K562 (cell line): ENCODE measurements at regions not wholly inside any gene's neighbourhood (a gene's known extent, or its start where the extent isn't known, plus 50 kb on each side); places are given as distances from the start of the nearest gene placed in this dataset.

Source experiments
- ATAC-seq: fragments of 200-7000 bp; cut with Tn5 transposase; 3 replicates; pipeline ENCODE4 v1.9.1; 2020; ENCODE audit warnings: moderate library complexity
- BruUV-seq: library from RNA; stranded (reverse); fragments of 400-500 nt; replicated peaks from 2 replicates; lab custom pipeline; 2021; lab: Mats Ljungman, UMichigan
- CTCF ChIA-PET: fragments of 300-600 bp; formaldehyde crosslinking; extraction: SDS; loops from one replicate; lab custom pipeline; 2021; ENCODE audit warnings: low intra/inter-chr PET ratio; lab: Yijun Ruan, JAX
- POLR2A ChIA-PET: fragments of 300-600, 350-650 bp; sonication (Branson Sonifier 250); formaldehyde crosslinking; extraction: SDS; loops from one replicate; lab custom pipeline; 2021; ENCODE audit warnings: antibody characterized with exemption, inconsistent platforms; lab: Yijun Ruan, JAX
- DNase-seq, 4 experiments: peaks; one replicate each; pipeline versions ENCODE4 v3.0.0 to v3.0.0-alpha.2; 2011 to 2018; ENCODE audit warnings: low spot score in 3 of 4, mixed read lengths in 3 of 4; ENCODE audit errors: extremely low read depth in 1 of 4
- FAIRE-seq: peaks from 2 replicates; lab custom pipeline; 2011; peaks lifted over from hg19 to GRCh38; lab: Jason Lieb, UNC
- H2AFZ ChIP-seq: 2 replicates; pipeline ENCODE4 v1.6.0; 2011; ENCODE audit warnings: low read depth, low read length, control low read depth, inconsistent platforms
- H3K27ac ChIP-seq: fragments of 200-600 bp; 3 replicates; pipeline ENCODE4 v1.8.0; 2011; ENCODE audit warnings: low read depth, mild to moderate bottlenecking, control low read depth, inconsistent platforms, low read length, moderate library complexity, mixed read lengths; ENCODE audit errors: extremely low read depth
- H3K27me3 ChIP-seq, 2 experiments: fragments of 300-600 bp in 1 of 2; 2 replicates in 1 of 2; 3 replicates in 1 of 2; pipeline versions ENCODE4 v1.6.0 to v1.8.0; 2011; ENCODE audit warnings: inconsistent platforms in 2 of 2, low read length in 2 of 2, mild to moderate bottlenecking in 1 of 2, mixed read lengths in 1 of 2, moderate library complexity in 1 of 2; ENCODE audit not compliant: control insufficient read depth in 2 of 2, insufficient read depth in 2 of 2
- H3K36me3 ChIP-seq: fragments of 300-600 bp; 3 replicates; pipeline ENCODE4 v1.8.0; 2011; ENCODE audit warnings: mild to moderate bottlenecking, low read length, inconsistent platforms; ENCODE audit not compliant: control insufficient read depth, insufficient read depth
- H3K4me1 ChIP-seq, 2 experiments: fragments of 200-600 bp in 1 of 2; replicated peaks in 1 of 2; 2 replicates in 1 of 2; 3 replicates in 1 of 2; pipeline versions ENCODE4 v1.5.1 to v1.8.0; 2011; ENCODE audit warnings: inconsistent platforms in 2 of 2, low read length in 2 of 2, mild to moderate bottlenecking in 1 of 2, mixed read lengths in 1 of 2, moderate library complexity in 1 of 2; ENCODE audit not compliant: control insufficient read depth in 2 of 2, insufficient read depth in 2 of 2
- H3K4me2 ChIP-seq: 2 replicates; pipeline ENCODE4 v1.6.1; 2011; ENCODE audit warnings: low read length, control low read depth, inconsistent platforms, mixed read lengths; ENCODE audit not compliant: insufficient read depth
- H3K4me3 ChIP-seq: fragments of 200-600 bp; sonication (generic), shearing (Covaris generic); 2 replicates; pipeline ENCODE4 v1.5.1; 2016; ENCODE audit warnings: control low read depth, inconsistent platforms
- H3K79me2 ChIP-seq: fragments of 200-600 bp; 3 replicates; pipeline ENCODE4 v1.8.0; 2011; ENCODE audit warnings: low read length, inconsistent platforms; ENCODE audit not compliant: control insufficient read depth, insufficient read depth
- H3K9ac ChIP-seq, 2 experiments: 2 replicates each; pipeline versions ENCODE4 v1.6.0 to v1.6.1; 2011; ENCODE audit warnings: low read depth in 2 of 2, low read length in 2 of 2, control low read depth in 1 of 2, inconsistent platforms in 1 of 2, mild to moderate bottlenecking in 1 of 2, mixed read lengths in 1 of 2; ENCODE audit not compliant: insufficient read depth in 1 of 2
- H3K9me1 ChIP-seq: one replicate; pipeline ENCODE4 v1.6.0; 2011; ENCODE audit warnings: inconsistent platforms, mild to moderate bottlenecking, low read length, moderate library complexity; ENCODE audit not compliant: control insufficient read depth, insufficient read depth
- H3K9me3 ChIP-seq: replicated peaks from 2 replicates; pipeline ENCODE4 v1.5.1; 2011; ENCODE audit warnings: low read depth, low read length, inconsistent platforms; ENCODE audit not compliant: control insufficient read depth, insufficient read depth
- H4K20me1 ChIP-seq: replicated peaks from 2 replicates; pipeline ENCODE4 v1.6.1; 2011; ENCODE audit warnings: low read length, inconsistent platforms, mixed read lengths; ENCODE audit not compliant: control insufficient read depth, insufficient read depth
- ADNP ChIP-seq: fragments of 200-800 bp; sonication (Bioruptor generic); IDR thresholded peaks from 2 replicates; pipeline ENCODE4 v1.6.1; 2016; ENCODE audit warnings: missing genetic modification characterization, missing compliant biosample characterization
- ATF1 ChIP-seq, 2 experiments: fragments of 450-650 bp in 1 of 2; IDR thresholded peaks; 2 replicates each; pipeline ENCODE4 v1.6.1; 2016; ENCODE audit warnings: missing compliant biosample characterization in 1 of 2, missing genetic modification characterization in 1 of 2
- BRF1 ChIP-seq: IDR thresholded peaks from 3 replicates; pipeline ENCODE4 v1.6.1; 2011; ENCODE audit warnings: borderline replicate concordance, mild to moderate bottlenecking; ENCODE audit not compliant: insufficient read length; ENCODE audit errors: extremely low read depth
- CC2D1A ChIP-seq: fragments of 450-650 bp; IDR thresholded peaks from 2 replicates; pipeline ENCODE4 v1.6.1; 2017; ENCODE audit warnings: mild to moderate bottlenecking
- GATAD2A ChIP-seq: fragments of 450-650 bp; IDR thresholded peaks from 2 replicates; pipeline ENCODE4 v1.6.1; 2017
- HMG20A ChIP-seq: fragments of 450-650 bp; formaldehyde crosslinking; conservative IDR thresholded peaks from 2 replicates; pipeline ENCODE4 v1.4.0; 2020; ENCODE audit warnings: mild to moderate bottlenecking, mixed read lengths
- HOXB6 ChIP-seq: fragments of 250-450 bp; sonication (Bioruptor Pico); IDR thresholded peaks from 2 replicates; pipeline ENCODE4 v1.5.1; 2022; ENCODE audit warnings: mild to moderate bottlenecking, borderline replicate concordance
- NR2C1 ChIP-seq, 2 experiments: fragments of 450-650 bp; IDR thresholded peaks; 2 replicates each; pipeline ENCODE4 v1.6.1; 2017; ENCODE audit warnings: mild to moderate bottlenecking in 2 of 2, antibody characterized with exemption in 1 of 2, inconsistent platforms in 1 of 2, missing compliant biosample characterization in 1 of 2, missing genetic modification characterization in 1 of 2
- NUFIP1 ChIP-seq: fragments of 450-650 bp; IDR thresholded peaks from 2 replicates; pipeline ENCODE4 v1.6.1; 2018; ENCODE audit not compliant: partially characterized antibody
- POLR3A ChIP-seq: IDR thresholded peaks from 2 replicates; pipeline ENCODE4 v1.6.1; 2011; ENCODE audit warnings: borderline replicate concordance, mild to moderate bottlenecking, moderate library complexity; ENCODE audit not compliant: insufficient read length, insufficient read depth; ENCODE audit errors: extremely low read depth
- RAD51 ChIP-seq: fragments of 450-650 bp; IDR thresholded peaks from 2 replicates; pipeline ENCODE4 v1.7.1; 2016; ENCODE audit warnings: low read depth, mild to moderate bottlenecking, borderline replicate concordance
- RUNX1 ChIP-seq: sonication (generic); IDR thresholded peaks from 2 replicates; pipeline ENCODE4 v1.6.1; 2016; ENCODE audit warnings: antibody characterized with exemption, low read depth
- SMAD1 ChIP-seq: fragments of 150-350 bp; IDR thresholded peaks from 2 replicates; pipeline ENCODE4 v1.6.1; 2014; ENCODE audit warnings: low read length, low read depth; ENCODE audit not compliant: partially characterized antibody
- SMC3 ChIP-seq: conservative IDR thresholded peaks from 2 replicates; pipeline ENCODE4 v1.6.1; 2011; ENCODE audit warnings: low read depth, low read length, improper control_type of control experiment; ENCODE audit not compliant: insufficient read depth
- TAF9B ChIP-seq: fragments of 450-650 bp; IDR thresholded peaks from 2 replicates; pipeline ENCODE4 v1.6.1; 2018; ENCODE audit warnings: mild to moderate bottlenecking; ENCODE audit not compliant: partially characterized antibody
- TSC22D4 ChIP-seq: fragments of 450-650 bp; IDR thresholded peaks from 2 replicates; pipeline ENCODE4 v1.6.1; 2016; ENCODE audit warnings: missing genetic modification characterization, missing biosample characterization, control low read depth
- ZC3H4 ChIP-seq: sonication (generic); formaldehyde crosslinking; IDR thresholded peaks from 2 replicates; pipeline ENCODE4 v1.9.0; 2021; ENCODE audit warnings: missing genetic modification reagents, borderline replicate concordance
- ZNF232 ChIP-seq: sonication (generic); formaldehyde crosslinking; IDR thresholded peaks from 2 replicates; pipeline ENCODE4 v1.8.0; 2022; ENCODE audit warnings: mild to moderate bottlenecking, missing genetic modification reagents
- ZNF76 ChIP-seq: fragments of 250-450 bp; sonication (Bioruptor Pico); IDR thresholded peaks from 2 replicates; pipeline ENCODE4 v1.4.0; 2020; ENCODE audit warnings: mild to moderate bottlenecking, moderate library complexity, borderline replicate concordance
- WGBS: fragments of 100-300 bp; shearing (Covaris generic); methylation state at CpG from one replicate; pipeline ENCODE4 v1.1.6; 2016; ENCODE audit warnings: low coverage, mixed read lengths; ENCODE audit not compliant: insufficient coverage; ENCODE audit errors: missing lambda C conversion rate; 5-methylcytosine and 5-hydroxymethylcytosine counted together
- in situ Hi-C: fragments of 300-500 bp; cut with MboI; formaldehyde crosslinking; loops from 4 replicates; pipeline ENCODE4 v1.15.0; 2018; ENCODE audit warnings: inconsistent platforms, mixed read lengths
- intact Hi-C: fragments of 100-400 bp; cut with micrococcal nuclease; formaldehyde crosslinking; loops from 2 replicates; pipeline ENCODE4 v1.14.2; 2022

DNA sequence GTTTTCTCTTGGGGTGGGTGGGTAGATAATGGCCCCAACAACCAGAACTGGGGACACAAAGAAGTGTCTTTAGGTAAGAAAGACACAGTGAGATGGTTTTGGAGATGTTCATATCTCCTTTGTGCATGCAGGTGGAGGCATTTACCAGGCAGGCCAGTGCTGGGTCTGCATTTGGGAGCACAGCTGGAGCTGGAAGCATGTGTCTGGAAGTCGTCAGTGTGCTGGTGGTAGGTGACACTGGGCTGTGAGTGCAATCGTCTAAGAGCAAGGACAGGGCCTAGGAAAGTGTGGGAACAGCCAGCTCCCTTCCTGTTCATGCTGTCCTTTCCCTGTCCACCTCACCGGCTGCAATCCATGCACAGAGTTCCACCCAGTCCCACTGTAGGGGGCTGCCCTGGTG lies 88.3 kb upstream of the ZNF32 start (continued):
- TF ChIP-seq POLR3A (no peak), HMG20A (no peak), GATAD2A (no peak), RAD51 (no peak), SMC3 (no peak), TAF9B (no peak), TSC22D4 (tag) (no peak)

DNA sequence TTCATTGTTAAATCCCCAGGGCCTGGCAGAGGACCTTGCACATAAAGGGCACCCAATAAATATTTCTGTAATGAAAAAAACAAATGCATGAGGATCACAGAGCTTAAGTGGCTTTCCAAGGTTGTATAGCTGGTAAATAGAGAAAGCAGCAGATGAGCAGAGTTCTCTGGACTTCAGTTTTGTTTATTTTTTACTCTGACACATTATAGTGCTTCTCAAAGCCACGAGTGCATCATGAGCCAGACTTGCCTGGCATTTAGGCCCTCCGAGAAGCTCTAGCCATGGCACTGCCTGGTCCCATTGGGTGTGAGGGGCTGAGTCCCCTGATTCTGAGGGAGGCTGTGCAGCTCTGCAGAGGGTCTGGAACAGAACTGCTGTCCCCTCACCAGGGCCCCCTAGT lies 87.2 kb upstream of the ZNF32 start:
- Histone ChIP-seq H3K36me3 (no peaks in the 10 kb centered on the region), H3K9me1 (no peaks in the 10 kb centered on the region), H3K4me1 (no peaks in the 10 kb centered on the region), H3K27me3 (no peaks in the 10 kb centered on the region), H3K4me2 (no peak overlapping the region), H3K9ac (no peak overlapping the region), H2AFZ (no peak overlapping the region), H4K20me1 (no peaks in the 10 kb centered on the region; the same call in 1 of the 2 replicates), H3K27ac (no peak overlapping the region), H3K79me2 (no peaks in the 10 kb centered on the region), H3K9me3 (no peaks in the 10 kb centered on the region), H3K4me3 (no peak overlapping the region)
- no peak for FAIRE-seq
- DNase-seq: no peak
- intact Hi-C loops: no loop called here
- ChIA-PET POLR2A (interaction anchor here (0.9 to 1.1 kb wide), 2 partner anchors 40 to 46 kb away, joined by 3 to 4 read pairs; no protein-coding TSS in a partner anchor), CTCF (no interaction called here)
- in situ Hi-C loops: no loop called here
- WGBS: 0% methylated on average over 2 of the region's 2 CpGs
- no TSS peak for BruUV-seq
- TF ChIP-seq HOXB6 (CRISPR knock-in tag): no peak
- TF ChIP-seq ZC3H4 (CRISPR knock-in tag): no peak
- TF ChIP-seq NR2C1 (IDR thresholded peaks at IDR 0.05): no peak
- TF ChIP-seq NR2C1 (tag; IDR thresholded peaks at IDR 0.05): no peak
- no peak for TF ChIP-seq ZNF76 (CRISPR knock-in tag)
- no peak for TF ChIP-seq NUFIP1
- TF ChIP-seq ZNF232 (CRISPR knock-in tag): no peak
- TF ChIP-seq ADNP (tag): no peak
- TF ChIP-seq RUNX1: no peak
- TF ChIP-seq ATF1 (CRISPR knock-in tag; IDR thresholded peaks at IDR 0.05): no peak
- TF ChIP-seq ATF1 (tag; IDR thresholded peaks at IDR 0.05): no peak
- TF ChIP-seq CC2D1A: no peak
- TF ChIP-seq BRF1: no peak
- TF ChIP-seq SMAD1: no peak
- ATAC-seq: no peak
